GM13977 (cell line): ENCODE measurements at regions not wholly inside any gene's neighbourhood (a gene's known extent, or its start where the extent isn't known, plus 50 kb on each side); places are given as distances from the start of the nearest gene placed in this dataset.

ENCODE experiments used
- DNase-seq: peaks from one replicate; pipeline ENCODE4 v3.0.0; 2012; ENCODE audit warnings: low spot score
- CTCF ChIP-seq: IDR thresholded peaks from 2 replicates; pipeline ENCODE4 v1.5.1; 2012; ENCODE audit warnings: mild to moderate bottlenecking, control low read depth; ENCODE audit not compliant: insufficient read depth; ENCODE audit errors: extremely low read depth, missing control alignments
- in situ Hi-C: fragments of 300-500 bp; cut with MboI; formaldehyde crosslinking; loops from one replicate; pipeline ENCODE4 v1.12.0; 2022; ENCODE audit warnings: low sequenced_read_pairs, low pct_unique_long_range_greater_than_20kb, mixed read lengths, inconsistent platforms; ENCODE audit not compliant: unreplicated experiment

- TF ChIP-seq CTCF: no peak
- in situ Hi-C loops: no loop called here
- no peak for DNase-seq
Measured at GRCh38 chr5:136853971-136854370, 488.6 kb upstream of the TRPC7 start.

DNA sequence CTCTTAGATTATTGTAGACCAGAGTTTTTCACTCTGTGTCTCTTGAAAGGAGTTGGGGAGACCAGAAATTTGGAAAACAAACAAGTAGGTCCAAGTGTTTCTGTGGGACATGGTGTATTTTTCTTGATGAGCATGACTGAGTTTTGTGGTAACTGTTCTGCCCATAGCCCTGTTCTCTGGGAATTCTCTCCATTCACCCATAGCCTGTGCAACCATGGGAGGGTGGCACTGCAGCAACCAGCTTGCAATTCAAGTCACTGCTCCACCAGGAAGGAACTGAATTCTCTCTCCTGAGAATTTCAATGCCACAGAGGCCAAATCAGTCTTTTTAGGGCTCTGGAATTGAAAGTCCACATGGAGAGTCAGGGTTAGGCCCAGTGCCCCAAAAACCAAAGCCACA, 475.3 kb upstream of the TRPC7 start:
- no peak for DNase-seq
- in situ Hi-C loops: no loop called here
- TF ChIP-seq CTCF: no peak

DNA sequence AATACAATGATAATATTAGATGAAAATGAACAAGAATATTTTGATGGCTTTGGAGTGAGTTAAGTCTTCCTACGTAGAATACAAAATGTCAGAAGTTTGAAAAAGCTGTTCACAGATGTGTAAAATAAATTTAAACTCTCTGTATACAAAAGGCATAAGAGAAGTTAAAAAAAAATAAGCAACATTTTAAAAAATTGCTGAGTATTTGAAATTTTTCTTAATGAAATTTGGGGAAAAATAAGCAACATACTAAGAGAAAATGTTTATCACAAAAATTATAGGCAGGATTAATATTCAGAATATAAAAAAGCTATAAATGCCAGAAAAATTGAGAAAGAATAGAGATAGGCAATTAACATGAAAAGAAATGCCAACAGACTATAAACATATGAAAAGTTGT, 470.7 kb upstream of the TRPC7 start:
- in situ Hi-C loops: no loop called here
- no peak for DNase-seq
- TF ChIP-seq CTCF: no peak

GRCh38 chr5:136820848-136821247, 455.5 kb upstream of the TRPC7 start:
- TF ChIP-seq CTCF: no peak
- DNase-seq: no peak
- in situ Hi-C loops: no loop called here

DNA sequence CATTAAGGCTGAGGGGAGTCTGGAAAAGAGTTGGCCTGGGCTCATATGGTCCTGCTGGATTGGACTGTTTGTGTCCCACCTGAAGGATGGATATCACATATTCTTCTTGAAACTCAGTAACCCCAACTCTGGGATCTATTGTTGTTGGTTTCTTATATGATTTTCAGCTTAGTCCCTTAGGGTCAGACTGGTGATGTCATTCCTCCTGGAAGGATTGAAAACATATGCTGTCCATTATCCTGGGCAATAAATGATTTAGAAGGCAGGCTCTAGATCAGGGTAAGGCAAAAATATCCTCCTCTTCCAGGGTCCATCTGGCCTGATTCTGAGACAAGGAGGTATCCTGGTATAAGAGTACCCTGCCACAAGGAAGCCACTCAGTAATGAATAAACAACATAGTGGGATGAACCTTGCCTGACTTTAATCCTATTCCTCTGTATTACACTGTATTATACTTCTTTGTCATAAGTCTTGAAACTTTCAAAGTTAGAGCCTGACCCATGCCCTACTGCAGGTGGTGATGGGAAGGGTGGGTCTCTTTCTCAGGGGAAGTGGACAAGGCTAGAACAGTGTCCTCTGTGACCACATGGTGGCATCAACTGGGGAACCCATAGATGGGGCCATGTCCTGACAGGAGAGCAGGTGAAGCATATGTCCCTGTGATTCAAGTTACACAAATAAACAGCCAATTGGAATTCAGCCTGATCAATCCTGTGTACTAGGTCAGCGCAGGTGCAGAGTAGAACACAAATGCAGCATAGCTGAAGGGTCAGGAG, 454.4 kb upstream of the TRPC7 start:
- no peak for DNase-seq
- in situ Hi-C loops: no loop called here

GRCh38 chr5:136816327-136816726, 451.0 kb upstream of the TRPC7 start:
- TF ChIP-seq CTCF: no peak
- no peak for DNase-seq
- in situ Hi-C loops: no loop called here

More for the DNA sequence above, 454.4 kb upstream of the TRPC7 start:
- no peak for TF ChIP-seq CTCF
